Retinal pigment epithelial cell (primary cell): ENCODE measurements at regions not wholly inside any gene's neighbourhood (a gene's known extent, or its start where the extent isn't known, plus 50 kb on each side); places are given as distances from the start of the nearest gene placed in this dataset.
"Not testable (repeated sequence)": the region's sequence is repeated elsewhere in the genome, so short reads cannot be mapped to it uniquely, and the experiment has no call there.

Experiments used
- DNase-seq: peaks from one replicate; pipeline ENCODE4 v3.0.0-alpha.2; 2010; ENCODE audit warnings: low read depth
- H3K4me3 ChIP-seq: 2 replicates; pipeline ENCODE4 v1.5.1; 2011; ENCODE audit warnings: mild to moderate bottlenecking, low read length, control low read depth, moderate library complexity
- CTCF ChIP-seq: conservative IDR thresholded peaks from 2 replicates; pipeline ENCODE4 v1.5.1; 2011; ENCODE audit warnings: low read depth, low read length, control low read depth, inconsistent platforms

GRCh38 chr11:82398300-82398815 lies 335.3 kb downstream of the FAM181B start:
- TF ChIP-seq CTCF = no peak
- peak; percentile 11 for DNase-seq
- no peak overlapping the region for H3K4me3 ChIP-seq

GRCh38 chr11:82396639-82397038 lies 337.0 kb downstream of the FAM181B start:
- H3K4me3 ChIP-seq, DNase-seq: not testable (repeated sequence)

- DNase-seq = no peak
- H3K4me3 ChIP-seq = no peak overlapping the region
- TF ChIP-seq CTCF = no peak
Observed at GRCh38 chr11:82384308-82384707, 349.4 kb downstream of the FAM181B start.

- TF ChIP-seq CTCF = no peak
- H3K4me3 ChIP-seq = no peak overlapping the region
- DNase-seq = no peak
Observed at GRCh38 chr11:82373781-82374542, 359.7 kb downstream of the FAM181B start.

- H3K4me3 ChIP-seq = no peak overlapping the region
- no peak for DNase-seq
- no peak for TF ChIP-seq CTCF
Observed at GRCh38 chr11:82365351-82365750, 368.3 kb downstream of the FAM181B start.

GRCh38 chr11:82356316-82356715 lies 377.3 kb downstream of the FAM181B start:
- H3K4me3 ChIP-seq = no peak overlapping the region
- peak; percentile 33 for DNase-seq
- TF ChIP-seq CTCF = no peak

- DNase-seq = no peak
- no peak for TF ChIP-seq CTCF
Observed at GRCh38 chr11:82355313-82355823, 378.3 kb downstream of the FAM181B start.

More at GRCh38 chr11:82355313-82355823, 378.3 kb downstream of the FAM181B start:
- H3K4me3 ChIP-seq = no peak overlapping the region
